ENCODE measurements at regions not wholly inside any gene's neighbourhood (a gene's known extent, or its start where the extent isn't known, plus 50 kb on each side); places are given as distances from the start of the nearest gene placed in this dataset.

DNA sequence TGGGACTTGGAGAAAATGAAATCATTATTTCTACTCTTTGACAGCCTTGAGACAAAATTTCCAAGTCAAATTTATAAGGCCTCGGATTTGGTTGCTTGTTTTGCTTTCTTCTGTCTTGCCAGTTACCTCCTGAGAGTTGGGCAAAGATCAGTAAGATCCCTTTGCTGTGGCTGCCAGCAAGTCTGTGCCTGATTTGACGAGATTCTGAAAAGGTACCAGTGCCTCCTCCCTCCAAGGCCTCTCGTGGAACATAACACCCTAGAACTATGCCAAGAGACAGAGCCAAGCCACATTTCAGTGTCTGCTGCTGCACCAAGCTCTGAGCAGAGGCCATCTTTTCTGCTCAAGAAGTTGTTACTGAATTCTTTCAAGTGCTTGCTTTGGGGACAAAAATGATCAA lies 61.0 kb downstream of the GTPBP8 start:
- H3K4me3 ChIP-seq (ENCODE audit: control insufficient read depth, low read depth, low read length), result no peak overlapping the region
- no peak for DNase-seq (ENCODE audit: low read depth)
- TF ChIP-seq, protein P1, sequence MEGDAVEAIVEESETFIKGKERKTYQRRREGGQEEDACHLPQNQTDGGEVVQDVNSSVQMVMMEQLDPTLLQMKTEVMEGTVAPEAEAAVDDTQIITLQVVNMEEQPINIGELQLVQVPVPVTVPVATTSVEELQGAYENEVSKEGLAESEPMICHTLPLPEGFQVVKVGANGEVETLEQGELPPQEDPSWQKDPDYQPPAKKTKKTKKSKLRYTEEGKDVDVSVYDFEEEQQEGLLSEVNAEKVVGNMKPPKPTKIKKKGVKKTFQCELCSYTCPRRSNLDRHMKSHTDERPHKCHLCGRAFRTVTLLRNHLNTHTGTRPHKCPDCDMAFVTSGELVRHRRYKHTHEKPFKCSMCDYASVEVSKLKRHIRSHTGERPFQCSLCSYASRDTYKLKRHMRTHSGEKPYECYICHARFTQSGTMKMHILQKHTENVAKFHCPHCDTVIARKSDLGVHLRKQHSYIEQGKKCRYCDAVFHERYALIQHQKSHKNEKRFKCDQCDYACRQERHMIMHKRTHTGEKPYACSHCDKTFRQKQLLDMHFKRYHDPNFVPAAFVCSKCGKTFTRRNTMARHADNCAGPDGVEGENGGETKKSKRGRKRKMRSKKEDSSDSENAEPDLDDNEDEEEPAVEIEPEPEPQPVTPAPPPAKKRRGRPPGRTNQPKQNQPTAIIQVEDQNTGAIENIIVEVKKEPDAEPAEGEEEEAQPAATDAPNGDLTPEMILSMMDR (IDR thresholded peaks at IDR 0.05; ENCODE audit: control insufficient read depth, insufficient read depth, low read depth, low read length, missing control alignments), result no peak

DNA sequence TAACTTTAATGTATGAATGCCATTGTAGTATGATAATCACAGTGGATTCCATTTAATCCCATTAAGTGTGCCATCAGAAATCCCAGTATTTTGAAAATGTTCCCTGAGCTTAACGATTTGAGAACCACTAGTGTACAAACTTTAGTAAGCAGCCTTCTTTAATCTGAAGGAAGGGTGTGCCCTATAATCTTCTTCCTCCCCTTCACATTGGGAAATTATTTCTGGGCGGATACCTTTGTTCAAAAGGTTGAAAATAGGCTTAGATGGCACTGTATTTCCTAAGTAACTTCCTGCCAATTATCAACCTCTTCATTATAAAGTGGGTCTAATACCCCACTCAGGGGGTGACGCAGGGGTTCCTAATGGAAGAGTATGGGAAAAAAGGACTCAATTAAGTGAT lies 62.4 kb downstream of the GTPBP8 start:
- H3K4me3 ChIP-seq (ENCODE audit: control insufficient read depth, low read depth, low read length), result no peak overlapping the region
- DNase-seq (ENCODE audit: low read depth), result no peak
- TF ChIP-seq, protein P1 (IDR thresholded peaks at IDR 0.05; ENCODE audit: control insufficient read depth, insufficient read depth, low read depth, low read length, missing control alignments), result no peak

DNA sequence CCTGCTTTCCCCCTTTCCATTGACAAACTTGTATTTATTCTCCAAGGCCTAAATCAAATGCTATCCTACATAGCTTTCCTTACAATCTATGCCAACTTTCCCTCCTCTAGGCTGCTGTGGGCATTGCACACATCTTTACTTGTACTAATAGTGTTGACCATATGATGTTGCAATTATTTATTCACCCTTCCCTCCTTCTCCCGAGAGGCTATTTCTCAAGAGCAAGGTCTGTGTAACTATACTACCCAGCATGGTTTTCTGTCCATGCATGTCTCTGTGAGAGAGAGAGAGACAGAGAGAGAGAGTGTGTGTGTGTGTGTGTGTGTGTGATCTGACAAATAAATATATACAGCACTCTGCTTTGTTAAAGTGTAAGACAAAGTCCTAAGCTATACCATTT lies 63.8 kb downstream of the GTPBP8 start:
- TF ChIP-seq, protein P1 (IDR thresholded peaks at IDR 0.05; ENCODE audit: control insufficient read depth, insufficient read depth, low read depth, low read length, missing control alignments), result peak; percentile 9
- DNase-seq (ENCODE audit: low read depth), result peak; percentile 74
- no peak overlapping the region for H3K4me3 ChIP-seq (ENCODE audit: control insufficient read depth, low read depth, low read length)

DNA sequence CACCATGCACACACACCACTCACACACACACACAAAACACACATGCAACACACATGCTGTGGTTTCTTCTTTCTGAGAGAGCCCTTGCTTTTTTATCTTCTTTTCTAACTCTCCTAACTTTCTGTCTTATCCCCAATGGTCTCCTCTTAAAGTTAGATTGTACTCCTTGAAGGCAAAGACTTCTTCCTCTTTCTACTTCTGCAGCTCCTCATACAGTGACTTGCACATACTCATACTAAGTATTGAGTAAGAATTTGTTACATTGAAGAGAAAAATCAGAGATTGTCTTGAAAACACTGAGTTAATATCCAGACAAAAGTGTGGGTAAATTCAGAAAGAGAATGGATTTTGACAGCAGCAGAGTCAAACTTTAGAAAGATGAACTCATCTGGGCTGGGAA lies 64.4 kb downstream of the GTPBP8 start:
- TF ChIP-seq, protein P1 (IDR thresholded peaks at IDR 0.05; ENCODE audit: control insufficient read depth, insufficient read depth, low read depth, low read length, missing control alignments), result no peak
- no peak for DNase-seq (ENCODE audit: low read depth)
- H3K4me3 ChIP-seq (ENCODE audit: control insufficient read depth, low read depth, low read length), result no peak overlapping the region

DNA sequence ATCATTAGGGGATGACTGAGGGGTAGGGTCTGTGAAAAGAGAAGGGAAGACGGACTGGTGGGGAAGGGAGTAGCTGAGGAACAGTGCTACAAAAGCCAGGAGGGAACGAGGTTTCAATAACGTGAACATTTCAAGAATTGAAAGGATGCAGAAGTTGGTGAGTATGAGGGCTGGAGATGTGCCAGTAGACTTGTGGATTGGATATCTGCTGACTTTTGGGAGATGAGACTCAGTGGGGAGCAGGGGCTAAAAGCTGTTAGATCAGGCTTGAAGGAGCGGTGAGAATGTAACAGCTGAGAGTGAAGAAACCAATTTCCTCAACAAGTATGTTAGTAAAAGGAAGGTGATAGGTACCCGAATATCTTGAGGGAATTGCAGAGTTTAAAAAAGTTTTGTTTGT lies 65.2 kb downstream of the GTPBP8 start:
- TF ChIP-seq, protein P1 (IDR thresholded peaks at IDR 0.05; ENCODE audit: control insufficient read depth, insufficient read depth, low read depth, low read length, missing control alignments), result no peak
- no peak overlapping the region for H3K4me3 ChIP-seq (ENCODE audit: control insufficient read depth, low read depth, low read length)
- DNase-seq (ENCODE audit: low read depth), result no peak

DNA sequence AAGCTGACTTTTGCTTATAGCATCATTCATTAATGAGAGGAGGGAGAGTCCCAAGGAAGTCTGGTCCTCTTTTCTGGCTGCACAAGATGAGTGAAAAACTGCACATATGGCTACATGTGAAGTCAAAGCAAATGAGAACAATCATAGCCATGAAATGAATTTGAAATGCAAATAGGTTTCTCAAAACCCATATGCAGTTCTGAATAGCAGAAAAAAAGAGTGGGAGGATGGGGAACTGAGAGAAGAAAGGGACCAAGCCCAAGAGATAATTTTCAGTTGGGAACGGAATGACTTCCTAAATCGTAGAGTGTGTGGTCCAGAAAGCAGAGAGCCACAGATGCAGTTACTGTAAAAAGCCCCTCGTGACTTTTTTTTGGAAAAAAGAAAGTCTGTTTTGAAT lies 66.3 kb downstream of the GTPBP8 start:
- H3K4me3 ChIP-seq (ENCODE audit: control insufficient read depth, low read depth, low read length), result no peak overlapping the region
- no peak for DNase-seq (ENCODE audit: low read depth)
- TF ChIP-seq, protein P1 (IDR thresholded peaks at IDR 0.05; ENCODE audit: control insufficient read depth, insufficient read depth, low read depth, low read length, missing control alignments), result no peak

DNA sequence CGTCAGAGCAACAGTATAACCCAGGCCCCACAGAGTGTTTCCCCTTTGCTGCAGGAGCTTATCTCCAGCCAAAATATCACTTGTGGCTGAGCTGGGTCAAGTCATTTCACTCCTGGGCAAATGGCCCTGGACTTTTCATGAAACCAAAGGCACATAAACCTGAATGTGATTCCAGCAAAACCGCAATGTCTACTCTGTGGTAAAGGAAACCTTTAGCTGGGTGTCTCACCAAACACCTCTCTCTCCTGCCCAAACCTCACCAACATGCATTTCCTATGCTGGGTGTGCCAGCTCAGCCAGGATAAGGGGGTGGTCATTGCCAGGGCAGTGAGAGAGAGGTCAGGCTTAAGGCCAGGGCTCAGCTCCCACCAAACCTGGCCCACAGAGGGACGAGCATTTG lies 67.4 kb downstream of the GTPBP8 start:
- TF ChIP-seq, protein P1 (IDR thresholded peaks at IDR 0.05; ENCODE audit: control insufficient read depth, insufficient read depth, low read depth, low read length, missing control alignments), result no peak
- DNase-seq (ENCODE audit: low read depth), result no peak
- no peak overlapping the region for H3K4me3 ChIP-seq (ENCODE audit: control insufficient read depth, low read depth, low read length)

All from AG09309 (cell line).